ENCODE measurements at regions not wholly inside any gene's neighbourhood (a gene's known extent, or its start where the extent isn't known, plus 50 kb on each side); places are given as distances from the start of the nearest gene placed in this dataset.

DNA sequence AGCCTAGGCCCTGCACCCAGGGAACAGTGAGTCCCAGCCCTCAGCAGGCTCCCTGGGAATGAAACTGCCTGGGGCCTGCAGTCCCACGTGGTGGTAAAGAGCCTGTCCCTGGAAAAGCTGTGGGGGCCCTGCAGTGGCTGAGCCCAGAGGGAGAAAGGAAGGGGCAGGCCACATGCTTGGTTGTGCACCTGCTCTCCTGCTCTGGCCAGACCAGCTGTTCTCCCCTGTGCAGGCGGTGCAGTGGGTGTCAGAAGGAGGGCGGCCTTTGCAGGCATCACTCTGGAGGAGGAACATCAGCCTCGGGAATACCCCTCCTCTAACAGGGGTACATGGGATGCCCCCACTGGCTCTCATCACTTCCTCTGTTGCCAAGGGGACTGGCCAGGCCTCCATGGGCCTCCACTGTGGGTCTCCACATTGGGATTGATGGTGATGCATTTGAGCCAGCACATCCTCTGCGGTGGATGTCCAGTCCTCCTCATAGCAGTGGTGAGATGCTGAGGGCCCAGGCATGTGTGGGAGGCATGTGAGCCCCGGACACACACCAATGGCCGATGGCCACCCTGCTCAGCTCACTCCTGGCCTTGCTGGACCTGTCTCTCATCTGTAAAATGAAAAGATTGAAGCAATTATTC, 690.4 kb downstream of the BRD1 start:
- Mint-ChIP-seq H3K36me3 (no peaks in the 10 kb centered on the region), H3K4me1 (no peaks in the 10 kb centered on the region), H3K27ac (no peak overlapping the region), H3K4me3 (no peak overlapping the region), H3K9me3 (peaks cover 0 to 3% (median 0%) of the 10 kb centered on the region in 7 donors), H3K27me3 (peaks cover 4% of the 10 kb centered on the region)
- ATAC-seq (ENCODE audit: low read depth in 2 of 2) (no peak), DNase-seq (no peak)
- Histone ChIP-seq H3K4me3 (ENCODE audit: low read depth, low read length) (no peak overlapping the region), H3K9me3 (ENCODE audit: control insufficient read depth in 2 of 2, low read length in 2 of 2) (no peaks in the 10 kb centered on the region), H3K27me3 (ENCODE audit: control insufficient read depth, insufficient read depth, low read length) (peaks cover 3% of the 10 kb centered on the region), H3K27ac (ENCODE audit: insufficient read depth, low read length, poor library complexity, severe bottlenecking) (no peak overlapping the region), H3K4me1 (ENCODE audit: control insufficient read depth, insufficient read depth, low read length, poor library complexity, severe bottlenecking) (no peaks in the 10 kb centered on the region), H3K36me3 (ENCODE audit: control insufficient read depth, insufficient read depth, low read length) (no peaks in the 10 kb centered on the region)

DNA sequence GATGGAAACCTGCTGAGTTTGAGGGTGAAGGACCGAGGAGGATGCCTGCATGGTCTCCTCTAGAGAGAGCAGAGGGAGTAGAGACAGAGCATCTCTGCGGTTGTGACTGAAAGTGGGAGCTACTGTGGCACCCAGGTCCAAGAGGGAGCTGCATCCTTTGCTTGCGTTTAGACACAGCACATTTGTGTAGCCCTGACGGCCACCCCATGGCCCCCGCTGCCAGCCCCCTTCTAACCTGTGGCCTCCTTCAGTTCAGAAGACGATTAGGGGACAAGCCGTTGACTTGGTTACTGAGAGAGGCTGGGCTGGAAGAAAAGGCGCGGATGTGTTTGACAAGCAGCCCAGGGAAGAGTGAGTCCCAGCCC, 690.9 kb downstream of the BRD1 start:
- H3K27ac Mint-ChIP-seq, result no peak overlapping the region
- H3K9me3 Mint-ChIP-seq, result peaks cover 0 to 3% (median 0%) of the 10 kb centered on the region in 7 donors
- H3K4me3 Mint-ChIP-seq, result no peak overlapping the region
- peaks cover 4% of the 10 kb centered on the region for H3K27me3 Mint-ChIP-seq
- no peaks in the 10 kb centered on the region for H3K36me3 ChIP-seq (ENCODE audit: control insufficient read depth, insufficient read depth, low read length)
- H3K36me3 Mint-ChIP-seq, result no peaks in the 10 kb centered on the region
- no peaks in the 10 kb centered on the region for H3K9me3 ChIP-seq (ENCODE audit: control insufficient read depth in 2 of 2, low read length in 2 of 2)
- no peak overlapping the region for H3K4me3 ChIP-seq (ENCODE audit: low read depth, low read length)
- no peaks in the 10 kb centered on the region for H3K4me1 Mint-ChIP-seq
- H3K4me1 ChIP-seq (ENCODE audit: control insufficient read depth, insufficient read depth, low read length, poor library complexity, severe bottlenecking), result no peaks in the 10 kb centered on the region
- ATAC-seq (ENCODE audit: low read depth in 2 of 2) (no peak), DNase-seq (no peak)
- H3K27ac ChIP-seq (ENCODE audit: insufficient read depth, low read length, poor library complexity, severe bottlenecking), result no peak overlapping the region
- H3K27me3 ChIP-seq (ENCODE audit: control insufficient read depth, insufficient read depth, low read length), result peaks cover 3% of the 10 kb centered on the region

GRCh38 chr22:49136041-49136815, 691.4 kb downstream of the BRD1 start:
- H3K4me3 ChIP-seq (ENCODE audit: low read depth, low read length), result no peak overlapping the region
- peaks cover 3% of the 10 kb centered on the region for H3K27me3 ChIP-seq (ENCODE audit: control insufficient read depth, insufficient read depth, low read length)
- H3K4me1 Mint-ChIP-seq, result no peaks in the 10 kb centered on the region
- no peak overlapping the region for H3K27ac Mint-ChIP-seq
- ATAC-seq (ENCODE audit: low read depth in 2 of 2) (no peak), DNase-seq (no peak)
- H3K36me3 ChIP-seq (ENCODE audit: control insufficient read depth, insufficient read depth, low read length), result no peaks in the 10 kb centered on the region
- peaks cover 4% of the 10 kb centered on the region for H3K27me3 Mint-ChIP-seq
- H3K36me3 Mint-ChIP-seq, result no peaks in the 10 kb centered on the region
- no peak overlapping the region for H3K4me3 Mint-ChIP-seq
- no peaks in the 10 kb centered on the region for H3K9me3 ChIP-seq (ENCODE audit: control insufficient read depth in 2 of 2, low read length in 2 of 2)
- peaks cover 0 to 3% (median 0%) of the 10 kb centered on the region in 7 donors for H3K9me3 Mint-ChIP-seq
- no peak overlapping the region for H3K27ac ChIP-seq (ENCODE audit: insufficient read depth, low read length, poor library complexity, severe bottlenecking)
- H3K4me1 ChIP-seq (ENCODE audit: control insufficient read depth, insufficient read depth, low read length, poor library complexity, severe bottlenecking), result no peaks in the 10 kb centered on the region

GRCh38 chr22:49134076-49134475, 693.6 kb downstream of the BRD1 start:
- Histone ChIP-seq H3K27ac (ENCODE audit: insufficient read depth, low read length, poor library complexity, severe bottlenecking) (no peak overlapping the region), H3K27me3 (ENCODE audit: control insufficient read depth, insufficient read depth, low read length) (peaks cover 3% of the 10 kb centered on the region), H3K4me1 (ENCODE audit: control insufficient read depth, insufficient read depth, low read length, poor library complexity, severe bottlenecking) (no peaks in the 10 kb centered on the region), H3K36me3 (ENCODE audit: control insufficient read depth, insufficient read depth, low read length) (no peaks in the 10 kb centered on the region), H3K9me3 (ENCODE audit: control insufficient read depth in 2 of 2, low read length in 2 of 2) (no peaks in the 10 kb centered on the region), H3K4me3 (ENCODE audit: low read depth, low read length) (no peak overlapping the region)
- Mint-ChIP-seq H3K9me3 (peaks cover 0 to 3% (median 0%) of the 10 kb centered on the region in 7 donors), H3K4me3 (no peak overlapping the region), H3K4me1 (no peaks in the 10 kb centered on the region), H3K27me3 (peaks cover 1% of the 10 kb centered on the region), H3K27ac (no peak overlapping the region), H3K36me3 (no peaks in the 10 kb centered on the region)
- ATAC-seq (ENCODE audit: low read depth in 2 of 2) (no peak), DNase-seq (no peak)

DNA sequence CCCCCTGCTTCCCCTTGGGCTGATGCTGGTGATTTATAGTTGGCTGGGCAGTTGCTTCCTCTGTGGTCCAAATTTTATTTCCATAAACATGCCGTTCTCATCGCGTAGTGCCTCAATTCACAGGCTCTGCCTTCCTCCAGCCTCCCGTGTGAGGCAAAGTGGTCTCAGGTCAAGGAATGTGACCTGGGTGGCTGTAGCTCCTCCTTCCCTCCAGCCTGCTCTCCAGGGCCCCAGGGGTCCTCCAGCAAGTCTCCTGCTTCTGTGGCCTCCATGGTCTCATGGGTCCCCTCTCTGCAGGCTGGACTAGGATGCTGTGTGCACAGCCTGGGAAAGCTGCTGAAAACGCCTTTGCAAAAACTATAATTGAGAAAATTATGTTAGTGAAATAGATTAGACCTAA, 694.1 kb downstream of the BRD1 start:
- Histone ChIP-seq H3K4me1 (ENCODE audit: control insufficient read depth, insufficient read depth, low read length, poor library complexity, severe bottlenecking) (no peaks in the 10 kb centered on the region), H3K9me3 (ENCODE audit: control insufficient read depth in 2 of 2, low read length in 2 of 2) (no peaks in the 10 kb centered on the region), H3K27me3 (ENCODE audit: control insufficient read depth, insufficient read depth, low read length) (peaks cover 3% of the 10 kb centered on the region), H3K27ac (ENCODE audit: insufficient read depth, low read length, poor library complexity, severe bottlenecking) (no peak overlapping the region), H3K36me3 (ENCODE audit: control insufficient read depth, insufficient read depth, low read length) (no peaks in the 10 kb centered on the region), H3K4me3 (ENCODE audit: low read depth, low read length) (no peak overlapping the region)
- ATAC-seq (ENCODE audit: low read depth in 2 of 2) (no peak), DNase-seq (no peak)
- H3K4me1 Mint-ChIP-seq, result no peaks in the 10 kb centered on the region
- H3K36me3 Mint-ChIP-seq, result no peaks in the 10 kb centered on the region
- H3K9me3 Mint-ChIP-seq, result peaks cover 0 to 3% (median 0%) of the 10 kb centered on the region in 7 donors
- peaks cover 4% of the 10 kb centered on the region for H3K27me3 Mint-ChIP-seq
- no peak overlapping the region for H3K4me3 Mint-ChIP-seq
- no peak overlapping the region for H3K27ac Mint-ChIP-seq

- no peak overlapping the region for H3K27ac Mint-ChIP-seq
- no peak overlapping the region for H3K4me3 Mint-ChIP-seq
- peaks cover 7% of the 10 kb centered on the region for H3K27me3 Mint-ChIP-seq
- Histone ChIP-seq H3K9me3 (ENCODE audit: control insufficient read depth in 2 of 2, low read length in 2 of 2) (no peaks in the 10 kb centered on the region), H3K4me1 (ENCODE audit: control insufficient read depth, insufficient read depth, low read length, poor library complexity, severe bottlenecking) (no peaks in the 10 kb centered on the region), H3K27ac (ENCODE audit: insufficient read depth, low read length, poor library complexity, severe bottlenecking) (no peak overlapping the region), H3K27me3 (ENCODE audit: control insufficient read depth, insufficient read depth, low read length) (peaks cover 3% of the 10 kb centered on the region), H3K36me3 (ENCODE audit: control insufficient read depth, insufficient read depth, low read length) (no peaks in the 10 kb centered on the region), H3K4me3 (ENCODE audit: low read depth, low read length) (no peak overlapping the region)
- H3K4me1 Mint-ChIP-seq, result no peaks in the 10 kb centered on the region
- ATAC-seq (ENCODE audit: low read depth in 2 of 2) (no peak), DNase-seq (no peak)
- H3K36me3 Mint-ChIP-seq, result no peaks in the 10 kb centered on the region
- H3K9me3 Mint-ChIP-seq, result peaks cover 0 to 2% (median 0%) of the 10 kb centered on the region in 7 donors
Observed at GRCh38 chr22:49132009-49132408, 695.7 kb downstream of the BRD1 start.

DNA sequence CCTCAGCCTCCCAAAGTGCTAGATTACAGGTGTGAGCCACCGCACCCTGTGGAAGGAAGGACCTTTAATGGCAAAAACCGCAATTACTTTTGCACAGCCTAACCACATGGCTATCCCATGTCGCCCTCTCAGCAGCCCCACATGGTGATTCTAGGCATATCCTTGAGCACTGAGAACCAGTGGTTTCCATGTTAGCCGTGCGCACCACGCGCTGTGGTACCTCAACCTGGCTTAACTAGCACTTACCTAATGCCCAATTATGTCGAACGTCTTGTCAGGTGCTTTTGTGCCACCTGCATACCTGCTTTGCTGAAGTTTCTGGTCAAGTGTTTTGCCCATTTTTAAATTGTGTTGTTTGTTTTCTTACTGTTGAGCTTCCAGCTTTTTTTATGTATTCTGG, 697.9 kb downstream of the BRD1 start:
- peaks cover 3% of the 10 kb centered on the region for H3K27me3 ChIP-seq (ENCODE audit: control insufficient read depth, insufficient read depth, low read length)
- no peaks in the 10 kb centered on the region for H3K36me3 Mint-ChIP-seq
- H3K4me1 Mint-ChIP-seq, result no peaks in the 10 kb centered on the region
- peaks cover 0 to 4% (median 0%) of the 10 kb centered on the region in 7 donors for H3K9me3 Mint-ChIP-seq
- ATAC-seq (ENCODE audit: low read depth in 2 of 2) (no peak), DNase-seq (no peak)
- no peaks in the 10 kb centered on the region for H3K36me3 ChIP-seq (ENCODE audit: control insufficient read depth, insufficient read depth, low read length)
- H3K27ac ChIP-seq (ENCODE audit: insufficient read depth, low read length, poor library complexity, severe bottlenecking), result no peak overlapping the region
- no peak overlapping the region for H3K4me3 ChIP-seq (ENCODE audit: low read depth, low read length)
- peaks cover 11% of the 10 kb centered on the region for H3K27me3 Mint-ChIP-seq
- H3K4me1 ChIP-seq (ENCODE audit: control insufficient read depth, insufficient read depth, low read length, poor library complexity, severe bottlenecking), result no peaks in the 10 kb centered on the region
- no peak overlapping the region for H3K4me3 Mint-ChIP-seq
- no peaks in the 10 kb centered on the region for H3K9me3 ChIP-seq (ENCODE audit: control insufficient read depth in 2 of 2, low read length in 2 of 2)
- no peak overlapping the region for H3K27ac Mint-ChIP-seq

GRCh38 chr22:49128874-49129273, 698.8 kb downstream of the BRD1 start:
- Histone ChIP-seq H3K27ac (ENCODE audit: insufficient read depth, low read length, poor library complexity, severe bottlenecking) (no peak overlapping the region), H3K27me3 (ENCODE audit: control insufficient read depth, insufficient read depth, low read length) (peaks cover 3% of the 10 kb centered on the region), H3K36me3 (ENCODE audit: control insufficient read depth, insufficient read depth, low read length) (no peaks in the 10 kb centered on the region), H3K9me3 (ENCODE audit: control insufficient read depth in 2 of 2, low read length in 2 of 2) (no peaks in the 10 kb centered on the region), H3K4me1 (ENCODE audit: control insufficient read depth, insufficient read depth, low read length, poor library complexity, severe bottlenecking) (no peaks in the 10 kb centered on the region), H3K4me3 (ENCODE audit: low read depth, low read length) (no peak overlapping the region)
- Mint-ChIP-seq H3K9me3 (peaks cover 0 to 4% (median 0%) of the 10 kb centered on the region in 7 donors), H3K36me3 (no peaks in the 10 kb centered on the region), H3K27ac (no peak overlapping the region), H3K4me1 (no peaks in the 10 kb centered on the region), H3K27me3 (peaks cover 11% of the 10 kb centered on the region), H3K4me3 (no peak overlapping the region)
- ATAC-seq (ENCODE audit: low read depth in 2 of 2), result no peak
- DNase-seq, result no peak
